ENCODE measurements at regions not wholly inside any gene's neighbourhood (a gene's known extent, or its start where the extent isn't known, plus 50 kb on each side); places are given as distances from the start of the nearest gene placed in this dataset.

GRCh38 chr5:51811883-51812471, 428.7 kb downstream of the ISL1 start:
- TF ChIP-seq EGR1 (IDR thresholded peaks at IDR 0.05; ENCODE audit: borderline replicate concordance in 1 of 2, low read depth in 2 of 2, low read length in 2 of 2) (no peak), CEBPB (IDR thresholded peaks at IDR 0.05; ENCODE audit: borderline replicate concordance in 1 of 2, low read depth in 2 of 2, low read length in 2 of 2) (no peak), SIX5 (IDR thresholded peaks at IDR 0.05; ENCODE audit: low read depth, low read length, severe bottlenecking) (no peak), CTCF (IDR thresholded peaks at IDR 0.05 in 2 of 3, conservative IDR thresholded peaks at IDR 0.05 in 1 of 3; ENCODE audit: control insufficient read depth in 2 of 3, extremely low read depth in 1 of 3, insufficient read depth in 1 of 3, low read depth in 3 of 3, low read length in 3 of 3) (no peak), SIN3A (IDR thresholded peaks at IDR 0.05; ENCODE audit: low read depth, low read length) (no peak)
- TF ChIP-seq, protein P1, sequence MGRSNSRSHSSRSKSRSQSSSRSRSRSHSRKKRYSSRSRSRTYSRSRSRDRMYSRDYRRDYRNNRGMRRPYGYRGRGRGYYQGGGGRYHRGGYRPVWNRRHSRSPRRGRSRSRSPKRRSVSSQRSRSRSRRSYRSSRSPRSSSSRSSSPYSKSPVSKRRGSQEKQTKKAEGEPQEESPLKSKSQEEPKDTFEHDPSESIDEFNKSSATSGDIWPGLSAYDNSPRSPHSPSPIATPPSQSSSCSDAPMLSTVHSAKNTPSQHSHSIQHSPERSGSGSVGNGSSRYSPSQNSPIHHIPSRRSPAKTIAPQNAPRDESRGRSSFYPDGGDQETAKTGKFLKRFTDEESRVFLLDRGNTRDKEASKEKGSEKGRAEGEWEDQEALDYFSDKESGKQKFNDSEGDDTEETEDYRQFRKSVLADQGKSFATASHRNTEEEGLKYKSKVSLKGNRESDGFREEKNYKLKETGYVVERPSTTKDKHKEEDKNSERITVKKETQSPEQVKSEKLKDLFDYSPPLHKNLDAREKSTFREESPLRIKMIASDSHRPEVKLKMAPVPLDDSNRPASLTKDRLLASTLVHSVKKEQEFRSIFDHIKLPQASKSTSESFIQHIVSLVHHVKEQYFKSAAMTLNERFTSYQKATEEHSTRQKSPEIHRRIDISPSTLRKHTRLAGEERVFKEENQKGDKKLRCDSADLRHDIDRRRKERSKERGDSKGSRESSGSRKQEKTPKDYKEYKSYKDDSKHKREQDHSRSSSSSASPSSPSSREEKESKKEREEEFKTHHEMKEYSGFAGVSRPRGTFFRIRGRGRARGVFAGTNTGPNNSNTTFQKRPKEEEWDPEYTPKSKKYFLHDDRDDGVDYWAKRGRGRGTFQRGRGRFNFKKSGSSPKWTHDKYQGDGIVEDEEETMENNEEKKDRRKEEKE (IDR thresholded peaks at IDR 0.05) = no peak

Measured in GM12878 (cell line).